ENCODE measurements at regions not wholly inside any gene's neighbourhood (a gene's known extent, or its start where the extent isn't known, plus 50 kb on each side); places are given as distances from the start of the nearest gene placed in this dataset.

GRCh38 chr4:43766648-43767047 lies 682.0 kb downstream of the KCTD8 start:
- TF ChIP-seq CTCF (IDR thresholded peaks at IDR 0.05) (no peak), POLR2A (IDR thresholded peaks at IDR 0.05) (no peak), EP300 (IDR thresholded peaks at IDR 0.05) (no peak)
